ENCODE measurements at regions not wholly inside any gene's neighbourhood (a gene's known extent, or its start where the extent isn't known, plus 50 kb on each side); places are given as distances from the start of the nearest gene placed in this dataset.

DNA sequence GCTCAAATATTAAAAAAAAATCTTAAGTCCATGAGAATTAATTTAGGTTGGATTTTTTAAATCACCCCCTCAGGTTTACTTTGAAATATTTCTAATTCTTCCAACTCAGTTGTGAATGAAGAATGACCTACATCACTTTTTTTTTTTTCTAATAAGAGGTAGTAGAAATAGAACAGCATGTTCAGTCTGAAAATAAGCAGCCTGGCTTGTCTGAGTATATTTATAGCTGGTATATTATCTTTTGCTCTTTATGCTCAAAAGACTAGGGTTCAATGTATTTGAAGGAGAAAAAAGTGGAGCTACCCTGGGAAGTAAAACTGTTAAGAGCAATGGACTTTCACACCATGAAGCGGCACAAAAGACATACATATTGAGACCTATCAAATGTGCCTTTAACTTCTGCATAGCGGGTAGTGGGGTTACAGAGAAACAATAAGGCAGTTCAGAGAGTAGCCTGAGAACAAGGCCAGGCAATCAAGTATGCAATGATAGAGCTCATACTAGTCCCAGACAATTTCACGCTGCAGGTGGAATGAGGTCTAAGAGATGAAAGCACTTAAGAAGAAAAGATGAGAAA is 175.4 kb upstream of the CDH12 start:
- FAIRE-seq (no peak), DNase-seq (ENCODE audit: insufficient read length, low spot score) (no peak)
- TF ChIP-seq, protein P1, sequence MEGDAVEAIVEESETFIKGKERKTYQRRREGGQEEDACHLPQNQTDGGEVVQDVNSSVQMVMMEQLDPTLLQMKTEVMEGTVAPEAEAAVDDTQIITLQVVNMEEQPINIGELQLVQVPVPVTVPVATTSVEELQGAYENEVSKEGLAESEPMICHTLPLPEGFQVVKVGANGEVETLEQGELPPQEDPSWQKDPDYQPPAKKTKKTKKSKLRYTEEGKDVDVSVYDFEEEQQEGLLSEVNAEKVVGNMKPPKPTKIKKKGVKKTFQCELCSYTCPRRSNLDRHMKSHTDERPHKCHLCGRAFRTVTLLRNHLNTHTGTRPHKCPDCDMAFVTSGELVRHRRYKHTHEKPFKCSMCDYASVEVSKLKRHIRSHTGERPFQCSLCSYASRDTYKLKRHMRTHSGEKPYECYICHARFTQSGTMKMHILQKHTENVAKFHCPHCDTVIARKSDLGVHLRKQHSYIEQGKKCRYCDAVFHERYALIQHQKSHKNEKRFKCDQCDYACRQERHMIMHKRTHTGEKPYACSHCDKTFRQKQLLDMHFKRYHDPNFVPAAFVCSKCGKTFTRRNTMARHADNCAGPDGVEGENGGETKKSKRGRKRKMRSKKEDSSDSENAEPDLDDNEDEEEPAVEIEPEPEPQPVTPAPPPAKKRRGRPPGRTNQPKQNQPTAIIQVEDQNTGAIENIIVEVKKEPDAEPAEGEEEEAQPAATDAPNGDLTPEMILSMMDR (IDR thresholded peaks at IDR 0.05; ENCODE audit: insufficient read depth, missing control alignments) = no peak

DNA sequence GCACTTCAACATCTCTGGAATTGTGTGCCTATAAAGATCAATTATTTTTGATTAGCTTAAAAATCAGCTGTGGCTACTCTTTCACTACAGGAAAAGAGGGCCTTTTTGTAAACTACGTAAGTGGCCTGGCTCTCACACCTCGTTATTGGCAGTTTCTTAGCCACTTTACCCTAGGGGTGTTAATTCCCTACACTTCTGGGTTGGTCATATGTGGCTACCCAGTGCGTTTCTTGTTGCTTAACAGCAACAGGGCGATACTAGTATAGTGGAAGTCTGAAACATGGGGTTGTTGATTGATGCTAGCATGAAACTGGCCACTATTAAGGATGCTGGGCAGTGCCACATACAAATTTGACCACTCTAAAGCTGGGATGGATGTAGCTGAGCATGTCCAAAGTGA is 174.7 kb upstream of the CDH12 start:
- DNase-seq (ENCODE audit: insufficient read length, low spot score) = no peak
- TF ChIP-seq, protein P1 (IDR thresholded peaks at IDR 0.05; ENCODE audit: insufficient read depth, missing control alignments) = no peak
- FAIRE-seq = no peak

DNA sequence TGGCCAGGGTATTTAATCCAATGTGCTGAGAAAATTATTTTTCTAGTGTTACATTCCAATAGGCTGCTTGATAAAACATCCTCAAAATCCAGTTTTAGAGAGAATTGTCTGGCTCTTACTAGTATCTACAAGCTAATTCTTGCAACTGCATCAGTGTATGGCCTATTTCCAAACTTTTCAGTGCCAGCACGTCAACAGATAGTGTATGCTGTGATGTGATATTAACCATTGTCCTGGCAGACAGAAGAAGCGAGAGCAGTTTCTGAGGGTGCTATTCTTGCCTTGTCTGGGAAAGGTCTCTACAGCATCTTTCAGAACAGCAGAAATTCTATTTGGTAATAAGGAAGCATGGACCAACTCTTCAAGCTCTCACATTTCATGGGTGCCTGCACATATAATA is 174.2 kb upstream of the CDH12 start:
- FAIRE-seq = no peak
- no peak for DNase-seq (ENCODE audit: insufficient read length, low spot score)
- TF ChIP-seq, protein P1 (IDR thresholded peaks at IDR 0.05; ENCODE audit: insufficient read depth, missing control alignments) = no peak

DNA sequence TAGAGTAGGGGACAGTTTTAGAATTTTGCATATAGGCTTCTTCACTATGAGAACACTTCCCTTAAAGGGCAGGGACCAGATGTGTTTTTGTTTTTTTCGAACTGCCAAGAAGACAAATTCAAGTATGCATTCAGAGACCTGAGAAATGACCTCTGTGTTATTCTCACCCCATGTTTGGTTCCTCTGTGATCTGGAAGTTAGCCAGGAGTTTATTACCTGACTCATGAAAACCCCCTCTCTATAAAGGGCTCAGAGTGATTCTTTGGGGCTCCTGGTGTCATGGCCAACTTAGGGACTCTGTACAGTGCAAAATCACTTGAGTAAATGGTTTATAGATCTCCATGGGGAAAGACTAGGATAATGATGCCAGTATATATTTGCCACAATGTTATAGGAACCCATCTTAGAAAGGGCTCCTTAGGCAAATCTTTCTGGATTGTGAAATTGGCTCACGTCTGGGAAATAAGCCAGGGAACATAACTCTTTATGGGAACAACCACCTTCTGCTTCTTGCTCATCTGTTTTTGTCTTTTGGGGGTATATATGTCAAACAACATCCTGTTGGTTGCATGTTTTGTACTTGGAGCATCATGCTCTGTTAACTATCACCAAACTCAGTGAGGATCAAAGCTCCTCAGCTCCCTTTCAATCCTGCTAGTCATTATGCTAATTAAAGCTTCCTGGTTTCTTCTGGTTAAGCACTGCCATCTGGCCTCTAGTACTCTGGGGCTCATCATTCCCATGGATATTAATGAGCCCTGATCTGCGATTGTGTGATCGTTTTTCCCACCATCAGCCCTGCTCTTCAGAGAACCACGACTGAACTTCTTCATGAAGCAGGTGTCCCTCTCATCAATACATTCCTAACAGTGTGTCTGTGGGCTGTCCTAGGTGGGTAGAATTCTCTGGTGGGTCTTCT is 173.4 kb upstream of the CDH12 start:
- FAIRE-seq (peak; percentile 93), DNase-seq (ENCODE audit: insufficient read length, low spot score) (peak; percentile 18)
- TF ChIP-seq, protein P1 (IDR thresholded peaks at IDR 0.05; ENCODE audit: insufficient read depth, missing control alignments) = peak; percentile 10

DNA sequence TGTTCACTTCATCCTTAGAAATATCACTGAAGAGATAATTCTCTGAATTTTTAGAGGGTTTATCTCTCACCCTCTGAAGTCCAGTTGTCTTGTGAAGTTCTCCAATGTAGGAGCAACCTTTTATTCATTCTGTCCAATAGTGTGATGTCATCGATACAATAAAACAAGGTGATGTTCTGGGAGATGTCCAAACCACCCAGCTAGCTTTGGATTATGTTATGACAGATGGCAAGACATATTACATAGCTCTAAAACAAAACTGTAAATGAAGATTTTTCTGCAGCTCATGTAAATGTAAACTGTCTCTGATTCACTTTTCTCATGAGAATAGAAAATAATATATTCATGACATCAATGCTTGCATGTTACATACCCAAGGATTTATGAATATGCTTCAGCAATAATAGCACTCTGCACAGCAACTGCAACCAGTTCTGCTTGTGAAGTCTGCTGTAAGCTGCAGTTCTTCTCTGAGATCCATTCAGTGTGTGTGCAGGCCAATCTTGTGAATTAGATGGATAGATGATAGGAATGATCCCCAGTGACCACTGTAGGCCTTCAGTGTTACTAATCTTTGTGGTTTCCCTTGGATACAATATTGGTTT is 172.6 kb upstream of the CDH12 start:
- DNase-seq (ENCODE audit: insufficient read length, low spot score) (no peak), FAIRE-seq (peak; percentile 68)
- TF ChIP-seq, protein P1 (IDR thresholded peaks at IDR 0.05; ENCODE audit: insufficient read depth, missing control alignments) = no peak

DNA sequence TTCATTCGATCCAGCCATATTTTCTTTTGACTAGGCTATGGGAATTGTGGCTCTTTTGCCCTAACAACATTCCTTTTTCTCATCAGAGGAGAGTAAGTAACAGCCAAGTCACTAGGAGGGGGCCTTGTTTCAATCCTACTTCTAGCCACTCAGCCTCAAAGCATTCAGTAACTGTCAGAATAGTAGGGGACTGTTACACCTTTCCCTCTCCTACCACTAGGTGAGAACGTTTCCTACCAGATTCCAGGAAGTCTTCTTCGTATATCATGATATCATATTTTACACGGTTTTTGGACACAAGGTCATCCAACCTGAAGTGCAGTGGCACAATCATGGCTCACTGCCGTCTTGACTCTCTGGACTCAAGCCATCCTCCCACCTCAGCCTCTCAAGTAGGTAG is 171.3 kb upstream of the CDH12 start:
- FAIRE-seq (no peak), DNase-seq (ENCODE audit: insufficient read length, low spot score) (no peak)
- TF ChIP-seq, protein P1 (IDR thresholded peaks at IDR 0.05; ENCODE audit: insufficient read depth, missing control alignments) = no peak

Data from D721Med (cell line).